ENCODE measurements at regions not wholly inside any gene's neighbourhood (a gene's known extent, or its start where the extent isn't known, plus 50 kb on each side); places are given as distances from the start of the nearest gene placed in this dataset.

- TF ChIP-seq, protein P1, sequence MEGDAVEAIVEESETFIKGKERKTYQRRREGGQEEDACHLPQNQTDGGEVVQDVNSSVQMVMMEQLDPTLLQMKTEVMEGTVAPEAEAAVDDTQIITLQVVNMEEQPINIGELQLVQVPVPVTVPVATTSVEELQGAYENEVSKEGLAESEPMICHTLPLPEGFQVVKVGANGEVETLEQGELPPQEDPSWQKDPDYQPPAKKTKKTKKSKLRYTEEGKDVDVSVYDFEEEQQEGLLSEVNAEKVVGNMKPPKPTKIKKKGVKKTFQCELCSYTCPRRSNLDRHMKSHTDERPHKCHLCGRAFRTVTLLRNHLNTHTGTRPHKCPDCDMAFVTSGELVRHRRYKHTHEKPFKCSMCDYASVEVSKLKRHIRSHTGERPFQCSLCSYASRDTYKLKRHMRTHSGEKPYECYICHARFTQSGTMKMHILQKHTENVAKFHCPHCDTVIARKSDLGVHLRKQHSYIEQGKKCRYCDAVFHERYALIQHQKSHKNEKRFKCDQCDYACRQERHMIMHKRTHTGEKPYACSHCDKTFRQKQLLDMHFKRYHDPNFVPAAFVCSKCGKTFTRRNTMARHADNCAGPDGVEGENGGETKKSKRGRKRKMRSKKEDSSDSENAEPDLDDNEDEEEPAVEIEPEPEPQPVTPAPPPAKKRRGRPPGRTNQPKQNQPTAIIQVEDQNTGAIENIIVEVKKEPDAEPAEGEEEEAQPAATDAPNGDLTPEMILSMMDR (IDR thresholded peaks at IDR 0.05; ENCODE audit: extremely low read depth in 1 of 2, insufficient read depth in 1 of 2, low read depth in 1 of 2, low read length in 2 of 2) = no peak
- TF ChIP-seq POLR2AphosphoS5 (IDR thresholded peaks at IDR 0.05; ENCODE audit: insufficient read depth, low read depth, low read length) = no peak
- TF ChIP-seq POLR2A (IDR thresholded peaks at IDR 0.05; ENCODE audit: low read depth, low read length) = no peak
- TF ChIP-seq EZH2 (IDR thresholded peaks at IDR 0.05; ENCODE audit: borderline replicate concordance, low read depth, low read length, severe bottlenecking) = no peak
- no peak for TF ChIP-seq GATA2 (IDR thresholded peaks at IDR 0.05; ENCODE audit: insufficient read depth, insufficient read length, low read depth, low read length)
- TF ChIP-seq, protein P2, sequence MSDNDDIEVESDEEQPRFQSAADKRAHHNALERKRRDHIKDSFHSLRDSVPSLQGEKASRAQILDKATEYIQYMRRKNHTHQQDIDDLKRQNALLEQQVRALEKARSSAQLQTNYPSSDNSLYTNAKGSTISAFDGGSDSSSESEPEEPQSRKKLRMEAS (IDR thresholded peaks at IDR 0.05; ENCODE audit: insufficient read depth, insufficient read length) = no peak
- TF ChIP-seq JUN (IDR thresholded peaks at IDR 0.05; ENCODE audit: borderline replicate concordance, insufficient read depth, insufficient read length, low read depth) = no peak
- TF ChIP-seq MYC (IDR thresholded peaks at IDR 0.05; ENCODE audit: low read depth, low read length) = no peak
Observed at GRCh38 chr3:177445549-177445948, 248.3 kb upstream of the TBL1XR1 start.
